ENCODE measurements at regions not wholly inside any gene's neighbourhood (a gene's known extent, or its start where the extent isn't known, plus 50 kb on each side); places are given as distances from the start of the nearest gene placed in this dataset.
"Not testable (repeated sequence)": the region's sequence is repeated elsewhere in the genome, so short reads cannot be mapped to it uniquely, and the experiment has no call there.

GRCh38 chrX:144732588-144732987 is 514.7 kb upstream of the SPANXN1 start (continued):
- TF ChIP-seq TEAD4 (CRISPR knock-in tag; IDR thresholded peaks at IDR 0.05) (no peak), NFE2L1 (CRISPR knock-in tag; IDR thresholded peaks at IDR 0.05) (no peak), ELF4 (CRISPR knock-in tag; IDR thresholded peaks at IDR 0.05; ENCODE audit: low read depth) (no peak), E2F1 (CRISPR knock-in tag; IDR thresholded peaks at IDR 0.05) (no peak), GABPB1 (CRISPR knock-in tag; IDR thresholded peaks at IDR 0.05) (no peak), AR (CRISPR knock-in tag; IDR thresholded peaks at IDR 0.05) (no peak), PRRX2 (CRISPR knock-in tag; IDR thresholded peaks at IDR 0.05) (no peak), CDX4 (CRISPR knock-in tag; IDR thresholded peaks at IDR 0.05; ENCODE audit: borderline replicate concordance) (no peak), CTCF (IDR thresholded peaks at IDR 0.05) (no peak)

GRCh38 chrX:144738246-144738645 is 509.1 kb upstream of the SPANXN1 start:
- no peak for ATAC-seq
- Mint-ChIP-seq H3K36me3 (peaks cover 15% of the 10 kb centered on the region), H3K4me3 (no peak overlapping the region), H3K27ac (no peak overlapping the region), H3K9me3 (peaks cover 41% of the 10 kb centered on the region), H3K27me3 (ENCODE audit: low read depth) (no peaks in the 10 kb centered on the region; the same call in 1 of the 2 replicates), H3K4me1 (no peaks in the 10 kb centered on the region)
- ChIA-PET CTCF (no interaction called here), POLR2A (no interaction called here)
- TF ChIP-seq FOXK1 (CRISPR knock-in tag; IDR thresholded peaks at IDR 0.05) (no peak), PREB (CRISPR knock-in tag; IDR thresholded peaks at IDR 0.05; ENCODE audit: borderline replicate concordance) (no peak), NR1H2 (CRISPR knock-in tag; IDR thresholded peaks at IDR 0.05) (no peak)
- DNase-seq (ENCODE audit: low spot score) = no peak

GRCh38 chrX:144768540-144768939 is 478.8 kb upstream of the SPANXN1 start:
- Mint-ChIP-seq H3K27me3 (ENCODE audit: low read depth) (no peaks in the 10 kb centered on the region), H3K27ac (no peak overlapping the region), H3K4me3 (no peak overlapping the region), H3K9me3 (peaks cover 59% of the 10 kb centered on the region), H3K36me3 (peaks cover 20% of the 10 kb centered on the region), H3K4me1 (no peaks in the 10 kb centered on the region)
- ChIA-PET POLR2A (no interaction called here), CTCF (no interaction called here)
- DNase-seq (ENCODE audit: low spot score) (no peak), ATAC-seq (no peak)
- TF ChIP-seq JAZF1 (CRISPR knock-in tag; IDR thresholded peaks at IDR 0.05) (no peak), ZNF512 (CRISPR knock-in tag; IDR thresholded peaks at IDR 0.05; ENCODE audit: borderline replicate concordance) (no peak), ZNF532 (CRISPR knock-in tag; IDR thresholded peaks at IDR 0.05; ENCODE audit: borderline replicate concordance) (no peak)

GRCh38 chrX:144783528-144783927 is 463.8 kb upstream of the SPANXN1 start:
- POLR2A ChIA-PET; H3K27ac Mint-ChIP-seq; CTCF ChIA-PET; ATAC-seq; H3K4me3 Mint-ChIP-seq; DNase-seq (ENCODE audit: low spot score); H3K4me1 Mint-ChIP-seq; H3K27me3 Mint-ChIP-seq (ENCODE audit: low read depth): not testable (repeated sequence)
- peaks cover 30% of the 10 kb centered on the region for H3K36me3 Mint-ChIP-seq
- peaks cover 39% of the 10 kb centered on the region for H3K9me3 Mint-ChIP-seq

Measured in WTC11 (cell line).